ENCODE measurements at regions not wholly inside any gene's neighbourhood (a gene's known extent, or its start where the extent isn't known, plus 50 kb on each side); places are given as distances from the start of the nearest gene placed in this dataset.
A peak's percentile ranks its signal among the peaks of the same experiment; 100 is the strongest.
"Not testable (repeated sequence)": the region's sequence is repeated elsewhere in the genome, so short reads cannot be mapped to it uniquely, and the experiment has no call there.

GRCh38 chr20:40634891-40635290 is 54.1 kb downstream of the MAFB start:
- TF ChIP-seq, protein P1, sequence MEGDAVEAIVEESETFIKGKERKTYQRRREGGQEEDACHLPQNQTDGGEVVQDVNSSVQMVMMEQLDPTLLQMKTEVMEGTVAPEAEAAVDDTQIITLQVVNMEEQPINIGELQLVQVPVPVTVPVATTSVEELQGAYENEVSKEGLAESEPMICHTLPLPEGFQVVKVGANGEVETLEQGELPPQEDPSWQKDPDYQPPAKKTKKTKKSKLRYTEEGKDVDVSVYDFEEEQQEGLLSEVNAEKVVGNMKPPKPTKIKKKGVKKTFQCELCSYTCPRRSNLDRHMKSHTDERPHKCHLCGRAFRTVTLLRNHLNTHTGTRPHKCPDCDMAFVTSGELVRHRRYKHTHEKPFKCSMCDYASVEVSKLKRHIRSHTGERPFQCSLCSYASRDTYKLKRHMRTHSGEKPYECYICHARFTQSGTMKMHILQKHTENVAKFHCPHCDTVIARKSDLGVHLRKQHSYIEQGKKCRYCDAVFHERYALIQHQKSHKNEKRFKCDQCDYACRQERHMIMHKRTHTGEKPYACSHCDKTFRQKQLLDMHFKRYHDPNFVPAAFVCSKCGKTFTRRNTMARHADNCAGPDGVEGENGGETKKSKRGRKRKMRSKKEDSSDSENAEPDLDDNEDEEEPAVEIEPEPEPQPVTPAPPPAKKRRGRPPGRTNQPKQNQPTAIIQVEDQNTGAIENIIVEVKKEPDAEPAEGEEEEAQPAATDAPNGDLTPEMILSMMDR (conservative IDR thresholded peaks at IDR 0.05) = no peak
- H3K27ac ChIP-seq = peak overlapping the region; percentile 12; the same call in 1 of the 2 replicates

GRCh38 chr20:40633123-40633850 is 55.7 kb downstream of the MAFB start:
- TF ChIP-seq, protein P1 (conservative IDR thresholded peaks at IDR 0.05) = no peak
- no peak overlapping the region for H3K27ac ChIP-seq

DNA sequence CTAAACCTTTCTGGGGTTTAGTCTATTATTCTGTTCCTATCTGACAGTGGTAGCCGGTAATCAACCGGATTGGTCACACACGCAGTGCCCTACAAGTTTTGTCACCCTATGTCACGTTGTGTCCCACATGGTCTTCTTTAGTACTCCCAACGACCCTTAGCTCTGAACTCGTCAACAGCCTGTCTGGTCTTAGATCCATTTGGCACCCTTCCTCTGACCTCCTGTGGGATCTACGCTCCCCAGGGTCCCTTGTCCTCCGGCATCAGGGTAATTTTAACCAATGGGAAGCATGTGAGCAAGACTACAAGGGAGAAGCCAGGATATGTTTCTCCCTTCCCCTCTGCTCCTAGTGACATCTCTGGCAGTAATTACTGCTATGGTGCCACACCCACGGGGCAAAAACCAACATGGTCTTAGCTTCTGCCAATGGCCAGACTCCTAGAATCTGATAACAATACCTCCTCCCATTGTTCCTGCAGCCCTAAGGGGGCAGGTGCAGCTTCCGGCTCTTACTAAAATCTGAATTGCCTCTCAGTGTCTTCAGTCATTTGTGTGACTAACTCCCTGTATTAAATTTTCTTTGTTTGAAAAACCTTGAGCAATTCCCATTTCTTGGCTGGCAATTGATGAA is 56.6 kb downstream of the MAFB start:
- H3K27ac ChIP-seq = no peak overlapping the region
- TF ChIP-seq, protein P1 (conservative IDR thresholded peaks at IDR 0.05) = no peak

DNA sequence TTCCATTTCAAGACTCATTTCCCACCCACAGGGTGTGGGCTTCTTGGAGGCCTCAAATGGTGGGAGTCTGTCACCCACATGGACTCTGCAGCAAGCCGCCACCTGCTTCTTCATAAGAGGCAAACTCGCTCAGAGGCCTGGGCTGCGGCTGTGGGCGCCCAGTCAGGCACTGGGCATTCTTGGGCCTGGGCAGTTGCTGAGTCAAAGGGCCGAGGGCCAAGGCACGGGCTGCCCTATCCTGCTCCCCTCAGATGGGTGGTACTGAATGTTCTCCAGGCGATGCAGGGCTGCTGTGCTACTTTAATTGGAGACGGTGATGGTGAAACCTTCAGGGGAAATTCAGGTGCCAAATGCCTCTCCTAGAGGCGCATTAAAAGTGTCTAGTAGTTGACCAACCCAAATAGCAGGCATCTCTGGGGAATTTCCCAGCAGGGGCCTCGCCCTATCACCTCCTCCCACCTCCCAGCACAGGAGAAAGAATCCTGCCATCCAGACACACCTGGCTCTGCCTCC is 57.9 kb downstream of the MAFB start:
- H3K27ac ChIP-seq = no peak overlapping the region

DNA sequence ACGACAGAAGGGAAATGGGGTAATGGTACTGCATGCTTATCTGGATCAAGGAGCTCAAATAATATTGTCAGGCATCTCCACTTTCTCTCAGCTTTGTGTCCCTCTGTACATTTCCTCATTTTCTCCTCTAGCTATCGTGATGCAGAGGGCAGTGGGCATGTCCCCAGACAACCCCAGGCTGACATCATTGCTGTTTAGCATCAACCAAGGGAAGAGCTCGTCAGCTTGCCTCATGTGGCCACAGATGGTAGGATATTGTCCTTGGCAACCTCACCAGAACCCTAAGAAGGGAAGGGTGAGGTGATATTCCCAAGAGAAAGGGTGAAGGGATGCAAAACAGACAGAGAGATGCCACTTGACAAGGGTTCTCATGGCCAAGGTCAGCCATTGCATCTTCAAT is 58.3 kb downstream of the MAFB start:
- TF ChIP-seq, protein P1 (conservative IDR thresholded peaks at IDR 0.05) = no peak
- H3K27ac ChIP-seq = no peak overlapping the region

More for the DNA sequence above, 57.9 kb downstream of the MAFB start:
- TF ChIP-seq, protein P1 (conservative IDR thresholded peaks at IDR 0.05) = no peak

GRCh38 chr20:40630099-40630498 is 58.9 kb downstream of the MAFB start:
- H3K27ac ChIP-seq = no peak overlapping the region
- TF ChIP-seq, protein P1 (conservative IDR thresholded peaks at IDR 0.05) = no peak

DNA sequence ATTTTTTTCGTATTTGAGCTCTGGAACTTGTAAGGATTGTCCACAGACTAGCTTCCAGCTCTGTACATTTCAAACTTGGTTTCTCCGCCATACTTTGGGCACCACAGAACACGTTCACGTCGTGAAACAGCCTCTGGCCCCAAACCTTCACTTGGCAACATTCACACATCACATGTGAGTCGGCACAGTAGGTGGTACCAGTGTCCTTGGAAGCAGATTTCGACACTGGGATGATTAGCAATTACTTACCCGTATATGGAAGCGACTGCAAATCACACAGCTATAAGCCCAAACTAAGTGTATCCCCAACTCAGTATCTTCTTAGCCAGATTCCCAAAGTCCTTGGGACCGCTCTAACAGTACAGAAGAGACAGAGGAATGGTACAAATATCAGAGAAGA is 60.2 kb downstream of the MAFB start:
- TF ChIP-seq, protein P1 (conservative IDR thresholded peaks at IDR 0.05) = no peak
- H3K27ac ChIP-seq = no peak overlapping the region

DNA sequence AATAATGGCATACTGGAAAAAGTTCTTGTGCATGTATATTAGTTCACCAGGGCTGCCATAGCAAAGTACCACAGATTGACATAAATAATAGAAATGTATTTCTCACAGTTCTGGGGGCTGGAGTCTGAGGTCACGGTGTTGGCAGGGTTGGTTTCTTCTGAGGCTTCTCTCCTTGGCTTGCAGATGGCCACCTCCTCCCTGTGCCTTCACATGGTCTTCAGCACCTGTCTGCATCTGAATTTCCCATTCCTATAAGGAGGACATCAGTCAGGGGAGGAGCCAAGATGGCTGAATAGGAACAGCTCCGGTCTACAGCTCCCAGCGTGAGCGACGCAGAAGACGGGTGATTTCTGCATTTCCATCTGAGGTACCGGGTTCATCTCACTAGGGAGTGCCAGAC is 70.0 kb downstream of the MAFB start:
- not testable (repeated sequence) for H3K27ac ChIP-seq

All from VCaP (cell line).